Neural crest cell (in vitro differentiated cells): ENCODE measurements at regions not wholly inside any gene's neighbourhood (a gene's known extent, or its start where the extent isn't known, plus 50 kb on each side); places are given as distances from the start of the nearest gene placed in this dataset.

ENCODE experiments used
- DNase-seq: peaks from one replicate; pipeline ENCODE4 v3.0.0; 2021; ENCODE audit warnings: low read depth, mixed read lengths, low spot score
- H3K27ac Mint-ChIP-seq: one replicate; pipeline ENCODE4 v1.8.0; 2021; ENCODE audit warnings: mild to moderate bottlenecking, mixed read lengths; ENCODE audit not compliant: unreplicated experiment
- H3K27me3 Mint-ChIP-seq: 2 replicates; pipeline ENCODE4 v1.8.0; 2021; ENCODE audit warnings: low read depth, mild to moderate bottlenecking, mixed read lengths
- H3K36me3 Mint-ChIP-seq: 2 replicates; pipeline ENCODE4 v1.8.0; 2021; ENCODE audit warnings: low read depth, mild to moderate bottlenecking, mixed read lengths
- H3K4me1 Mint-ChIP-seq: 2 replicates; pipeline ENCODE4 v1.8.0; 2021; ENCODE audit warnings: mixed read lengths
- H3K4me3 Mint-ChIP-seq: one replicate; pipeline ENCODE4 v1.8.0; 2021; ENCODE audit warnings: mild to moderate bottlenecking, mixed read lengths
- H3K9me3 Mint-ChIP-seq: 2 replicates; pipeline ENCODE4 v1.8.0; 2021; ENCODE audit warnings: mixed read lengths
- TF ChIP-seq, protein P1 (sequence below): fragments of 200-600 bp; sonication (generic); conservative IDR thresholded peaks from 2 replicates; pipeline ENCODE4 v1.5.0; 2021; ENCODE audit warnings: antibody characterized with exemption, mild to moderate bottlenecking

DNA sequence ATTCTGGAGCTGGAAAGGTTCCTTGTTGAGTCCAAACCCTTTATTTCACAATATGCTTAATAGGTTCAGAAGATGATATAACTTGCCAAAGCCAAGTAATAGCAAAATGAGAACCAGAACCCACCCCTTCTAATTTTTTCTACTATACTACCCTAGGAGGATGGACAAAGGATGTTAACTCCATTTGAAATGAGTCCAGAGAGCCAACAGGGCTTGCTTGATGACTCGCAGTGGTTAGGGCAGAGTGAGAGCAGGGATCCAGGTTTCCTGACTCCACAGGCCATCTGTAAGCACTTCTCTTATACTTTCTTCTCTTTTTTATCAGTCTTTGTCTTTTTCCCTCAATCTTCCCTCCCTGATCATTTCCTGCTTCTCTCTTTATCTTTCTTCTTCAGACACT lies 668.1 kb downstream of the MED13L start:
- Mint-ChIP-seq H3K9me3 (peaks cover 4% of the 10 kb centered on the region), H3K27ac (no peak overlapping the region), H3K4me1 (peaks cover 12% of the 10 kb centered on the region), H3K4me3 (no peak overlapping the region), H3K27me3 (peaks cover 23% of the 10 kb centered on the region), H3K36me3 (no peaks in the 10 kb centered on the region)
- TF ChIP-seq, protein P1, sequence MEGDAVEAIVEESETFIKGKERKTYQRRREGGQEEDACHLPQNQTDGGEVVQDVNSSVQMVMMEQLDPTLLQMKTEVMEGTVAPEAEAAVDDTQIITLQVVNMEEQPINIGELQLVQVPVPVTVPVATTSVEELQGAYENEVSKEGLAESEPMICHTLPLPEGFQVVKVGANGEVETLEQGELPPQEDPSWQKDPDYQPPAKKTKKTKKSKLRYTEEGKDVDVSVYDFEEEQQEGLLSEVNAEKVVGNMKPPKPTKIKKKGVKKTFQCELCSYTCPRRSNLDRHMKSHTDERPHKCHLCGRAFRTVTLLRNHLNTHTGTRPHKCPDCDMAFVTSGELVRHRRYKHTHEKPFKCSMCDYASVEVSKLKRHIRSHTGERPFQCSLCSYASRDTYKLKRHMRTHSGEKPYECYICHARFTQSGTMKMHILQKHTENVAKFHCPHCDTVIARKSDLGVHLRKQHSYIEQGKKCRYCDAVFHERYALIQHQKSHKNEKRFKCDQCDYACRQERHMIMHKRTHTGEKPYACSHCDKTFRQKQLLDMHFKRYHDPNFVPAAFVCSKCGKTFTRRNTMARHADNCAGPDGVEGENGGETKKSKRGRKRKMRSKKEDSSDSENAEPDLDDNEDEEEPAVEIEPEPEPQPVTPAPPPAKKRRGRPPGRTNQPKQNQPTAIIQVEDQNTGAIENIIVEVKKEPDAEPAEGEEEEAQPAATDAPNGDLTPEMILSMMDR: no peak
- DNase-seq: no peak

DNA sequence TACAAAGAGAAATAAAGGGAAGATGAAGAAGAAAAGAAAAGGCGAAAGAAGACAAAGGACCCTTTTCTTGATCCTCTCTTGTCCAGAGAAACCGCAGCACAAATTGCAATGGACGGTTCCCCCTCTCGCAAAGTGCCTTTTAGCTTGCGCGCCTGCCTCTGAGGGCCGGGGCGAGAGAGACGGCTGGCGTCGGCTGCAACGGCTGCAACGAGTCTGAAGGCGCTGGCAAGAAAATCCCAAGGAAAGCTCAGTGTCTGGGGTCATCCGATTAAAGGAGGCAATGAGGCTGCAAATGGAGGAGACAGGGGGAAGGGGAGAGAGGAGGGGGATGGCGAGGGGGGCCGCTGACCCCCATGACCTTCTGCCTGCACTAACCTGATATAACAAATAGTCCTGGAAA lies 671.5 kb downstream of the MED13L start:
- Mint-ChIP-seq H3K4me3 (no peak overlapping the region), H3K4me1 (peaks cover 12% of the 10 kb centered on the region), H3K27ac (no peak overlapping the region), H3K36me3 (no peaks in the 10 kb centered on the region), H3K27me3 (peaks cover 24% of the 10 kb centered on the region), H3K9me3 (peaks cover 4% of the 10 kb centered on the region)
- TF ChIP-seq, protein P1: no peak
- DNase-seq: no peak

DNA sequence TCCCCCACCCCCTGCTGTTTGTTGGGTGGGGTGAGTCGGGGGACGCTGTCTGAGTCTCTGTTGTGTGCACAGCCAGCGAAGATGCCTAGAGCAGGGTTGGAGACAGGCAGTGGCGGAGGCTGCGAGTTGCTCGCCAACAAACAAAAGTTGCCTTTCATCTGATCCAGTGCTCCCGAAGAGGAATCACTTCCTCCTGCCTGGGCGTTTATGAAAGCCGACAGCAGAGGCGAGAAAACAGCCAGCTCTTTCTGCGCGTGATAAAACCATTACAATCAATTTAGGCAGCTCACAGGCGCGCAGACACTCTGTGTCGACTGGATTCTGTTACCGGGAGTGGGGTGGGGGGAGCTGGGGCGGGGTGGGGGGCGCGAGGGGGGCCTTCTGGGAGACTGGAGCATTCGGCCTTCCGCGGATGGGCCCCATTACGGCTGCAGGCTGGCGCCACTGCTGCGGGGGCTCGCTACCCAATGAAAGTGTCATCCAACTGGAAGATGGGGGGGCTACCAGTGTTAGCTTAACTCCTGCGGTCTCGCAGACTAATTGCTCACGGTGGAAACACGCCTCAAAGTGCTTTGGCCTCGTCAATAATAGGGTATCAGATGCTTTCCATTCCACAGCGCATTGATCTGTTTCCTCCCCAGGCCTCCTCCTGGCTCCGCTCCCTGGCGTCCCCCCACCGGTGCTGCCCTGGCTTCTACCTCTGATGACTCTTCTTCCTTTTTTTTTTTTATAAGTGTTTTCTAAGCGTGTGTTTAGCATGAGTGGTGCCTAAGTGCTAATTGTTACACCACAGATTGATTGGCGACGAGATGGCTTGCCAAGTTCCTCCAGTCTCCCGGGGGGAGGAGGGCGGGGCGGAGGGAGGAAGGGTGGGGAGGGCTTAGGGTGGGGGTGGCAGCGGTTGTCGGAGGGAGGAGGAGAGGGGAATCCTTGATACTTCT lies 678.4 kb downstream of the MED13L start:
- peak overlapping the region; percentile 48 for H3K27ac Mint-ChIP-seq
- peaks cover 12% of the 10 kb centered on the region for H3K27me3 Mint-ChIP-seq
- peaks cover 25% of the 10 kb centered on the region for H3K4me1 Mint-ChIP-seq
- peak; percentile 14 for DNase-seq
- H3K4me3 Mint-ChIP-seq: peak overlapping the region; percentile 71
- TF ChIP-seq, protein P1: no peak
- no peaks in the 10 kb centered on the region for H3K36me3 Mint-ChIP-seq
- no peaks in the 10 kb centered on the region for H3K9me3 Mint-ChIP-seq

DNA sequence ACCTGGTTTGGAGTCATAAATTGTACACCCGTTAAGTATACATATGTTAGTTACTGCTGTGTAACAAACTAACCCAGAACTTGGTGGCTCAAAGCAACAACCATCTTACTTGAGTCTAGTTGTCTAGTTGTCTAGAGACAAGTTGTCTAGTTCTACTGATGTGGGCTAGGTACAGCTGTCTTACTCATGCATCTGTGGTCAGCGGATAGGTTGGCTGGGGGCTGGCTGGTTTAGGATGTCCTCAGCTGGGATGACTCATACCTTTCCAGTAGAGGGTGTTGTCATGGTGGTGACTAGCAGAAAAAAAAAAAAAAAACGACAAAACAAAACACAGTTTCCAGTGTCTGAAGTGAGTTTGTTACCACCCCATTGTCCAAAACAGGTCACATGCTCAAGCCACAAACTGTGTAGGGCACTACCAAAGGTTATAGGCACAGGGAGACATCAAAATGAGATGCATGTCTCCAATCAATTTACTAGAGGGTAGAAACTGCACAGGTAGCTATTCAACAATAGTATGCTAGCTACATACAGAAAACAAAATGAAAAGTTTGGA lies 680.3 kb downstream of the MED13L start:
- peaks cover 9% of the 10 kb centered on the region for H3K27me3 Mint-ChIP-seq
- H3K4me1 Mint-ChIP-seq: peaks cover 25% of the 10 kb centered on the region
- no peak for DNase-seq
- H3K27ac Mint-ChIP-seq: no peak overlapping the region
- TF ChIP-seq, protein P1: no peak
- no peak overlapping the region for H3K4me3 Mint-ChIP-seq
- H3K36me3 Mint-ChIP-seq: no peaks in the 10 kb centered on the region
- H3K9me3 Mint-ChIP-seq: no peaks in the 10 kb centered on the region

DNA sequence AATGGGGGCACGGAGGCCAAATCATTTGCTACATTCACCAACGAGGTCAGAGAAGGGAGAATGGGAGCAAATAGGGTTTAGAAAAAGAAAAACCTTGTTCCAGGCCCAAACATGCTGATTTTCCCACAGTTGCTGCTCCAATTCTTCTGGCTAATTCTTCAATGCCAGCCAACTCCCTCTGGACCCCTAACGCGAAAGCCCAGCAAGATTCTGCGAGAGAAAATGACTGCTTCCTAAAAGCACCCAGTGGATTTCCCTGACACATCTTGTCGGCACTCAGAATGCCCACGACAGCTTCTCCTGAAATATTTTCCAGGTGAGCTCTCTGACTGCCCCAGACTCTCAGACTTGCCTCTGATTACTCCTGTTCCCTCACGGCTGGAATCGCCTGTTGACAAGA lies 689.4 kb downstream of the MED13L start:
- Mint-ChIP-seq H3K9me3 (peaks cover 8% of the 10 kb centered on the region), H3K27ac (no peak overlapping the region), H3K36me3 (no peaks in the 10 kb centered on the region), H3K27me3 (peaks cover 3% of the 10 kb centered on the region), H3K4me1 (no peaks in the 10 kb centered on the region), H3K4me3 (no peak overlapping the region)
- no peak for DNase-seq
- TF ChIP-seq, protein P1: no peak
